ENCODE measurements at regions not wholly inside any gene's neighbourhood (a gene's known extent, or its start where the extent isn't known, plus 50 kb on each side); places are given as distances from the start of the nearest gene placed in this dataset.

GRCh38 chr10:4561296-4561695 lies 264.7 kb upstream of the AKR1E2 start:
- no TSS peak for BruUV-seq (replicated peaks)
- no peaks in the 10 kb centered on the region for H3K9me3 Mint-ChIP-seq (ENCODE audit: unreplicated experiment)
- Histone ChIP-seq H3K36me3 (ENCODE audit: control insufficient read depth, insufficient read depth, low read length) (no peaks in the 10 kb centered on the region), H3K27me3 (replicated peaks; ENCODE audit: control insufficient read depth, insufficient read depth, low read length) (no peaks in the 10 kb centered on the region; the same call in 1 of the 2 replicates), H3K4me3 (ENCODE audit: low read depth, low read length) (no peak overlapping the region), H3K4me1 (no peaks in the 10 kb centered on the region), H3K9me3 (no peaks in the 10 kb centered on the region)
- ChIA-PET POLR2A (no interaction called here), CTCF (no interaction called here)
- peaks cover 25% of the 10 kb centered on the region for H3K27me3 Mint-ChIP-seq (ENCODE audit: insufficient read depth, unreplicated experiment)
- no peaks in the 10 kb centered on the region for H3K4me1 Mint-ChIP-seq (ENCODE audit: low read depth, unreplicated experiment)
- intact Hi-C loops (cut with micrococcal nuclease; ENCODE audit: unreplicated experiment) = no loop called here
- H3K27ac Mint-ChIP-seq (ENCODE audit: unreplicated experiment) = no peak overlapping the region
- no peak for TF ChIP-seq CTCF (IDR thresholded peaks at IDR 0.05; ENCODE audit: insufficient read depth in 1 of 2, low read depth in 1 of 2, low read length in 1 of 2, severe bottlenecking in 1 of 2, unreplicated experiment in 1 of 2)
- no peaks in the 10 kb centered on the region for H3K36me3 Mint-ChIP-seq (ENCODE audit: insufficient read depth, unreplicated experiment)
- DNase-seq = no peak
- no peak overlapping the region for H3K4me3 Mint-ChIP-seq (ENCODE audit: unreplicated experiment)

- no peak overlapping the region for H3K27ac Mint-ChIP-seq (ENCODE audit: unreplicated experiment)
- CTCF ChIA-PET = no interaction called here
These were observed 268.5 kb upstream of the AKR1E2 start for GRCh38 chr10:4557469-4557868.

DNA sequence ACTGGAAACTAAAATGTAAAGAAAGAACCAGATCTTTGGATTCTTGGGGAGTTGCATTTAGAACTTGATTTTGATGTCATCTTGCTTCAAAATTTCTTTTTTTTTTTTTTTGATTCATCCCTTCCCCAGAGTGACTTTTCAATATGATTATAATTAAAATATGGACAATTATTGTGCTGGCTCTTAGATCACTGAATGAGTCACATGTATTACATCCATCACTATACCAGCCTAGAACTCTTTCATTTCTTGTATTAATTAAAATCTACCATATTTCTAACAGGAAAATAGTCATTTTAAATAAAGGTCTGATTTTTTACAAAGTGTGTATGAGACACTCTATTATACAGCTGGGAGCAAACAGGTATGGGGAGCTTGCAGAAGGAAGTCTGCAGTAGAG lies 269.5 kb upstream of the AKR1E2 start:
- Histone ChIP-seq H3K4me3 (ENCODE audit: low read depth, low read length) (no peak overlapping the region), H3K9me3 (no peaks in the 10 kb centered on the region), H3K4me1 (no peaks in the 10 kb centered on the region), H3K27me3 (replicated peaks; ENCODE audit: control insufficient read depth, insufficient read depth, low read length) (no peaks in the 10 kb centered on the region), H3K36me3 (ENCODE audit: control insufficient read depth, insufficient read depth, low read length) (no peaks in the 10 kb centered on the region)
- Mint-ChIP-seq H3K27ac (ENCODE audit: unreplicated experiment) (no peak overlapping the region), H3K4me1 (ENCODE audit: low read depth, unreplicated experiment) (no peaks in the 10 kb centered on the region), H3K9me3 (ENCODE audit: unreplicated experiment) (no peaks in the 10 kb centered on the region), H3K4me3 (ENCODE audit: unreplicated experiment) (no peak overlapping the region), H3K36me3 (ENCODE audit: insufficient read depth, unreplicated experiment) (no peaks in the 10 kb centered on the region), H3K27me3 (ENCODE audit: insufficient read depth, unreplicated experiment) (peaks cover 24% of the 10 kb centered on the region)
- no peak for TF ChIP-seq CTCF (IDR thresholded peaks at IDR 0.05; ENCODE audit: insufficient read depth in 1 of 2, low read depth in 1 of 2, low read length in 1 of 2, severe bottlenecking in 1 of 2, unreplicated experiment in 1 of 2)
- BruUV-seq (replicated peaks) = no TSS peak
- POLR2A ChIA-PET = no interaction called here
- intact Hi-C loops (cut with micrococcal nuclease; ENCODE audit: unreplicated experiment) = no loop called here
- DNase-seq = no peak
- CTCF ChIA-PET = no interaction called here

More at GRCh38 chr10:4557469-4557868, 268.5 kb upstream of the AKR1E2 start:
- no peaks in the 10 kb centered on the region for H3K9me3 Mint-ChIP-seq (ENCODE audit: unreplicated experiment)
- no peak for DNase-seq
- no peaks in the 10 kb centered on the region for H3K36me3 Mint-ChIP-seq (ENCODE audit: insufficient read depth, unreplicated experiment)
- H3K27me3 ChIP-seq (replicated peaks; ENCODE audit: control insufficient read depth, insufficient read depth, low read length) = no peaks in the 10 kb centered on the region
- no peaks in the 10 kb centered on the region for H3K4me1 ChIP-seq
- no peaks in the 10 kb centered on the region for H3K9me3 ChIP-seq
- intact Hi-C loops (cut with micrococcal nuclease; ENCODE audit: unreplicated experiment) = no loop called here
- H3K36me3 ChIP-seq (ENCODE audit: control insufficient read depth, insufficient read depth, low read length) = no peaks in the 10 kb centered on the region
- H3K4me3 Mint-ChIP-seq (ENCODE audit: unreplicated experiment) = no peak overlapping the region
- TF ChIP-seq CTCF (IDR thresholded peaks at IDR 0.05; ENCODE audit: insufficient read depth in 1 of 2, low read depth in 1 of 2, low read length in 1 of 2, severe bottlenecking in 1 of 2, unreplicated experiment in 1 of 2) = no peak
- no peak overlapping the region for H3K4me3 ChIP-seq (ENCODE audit: low read depth, low read length)
- BruUV-seq (replicated peaks) = no TSS peak
- peaks cover 27% of the 10 kb centered on the region for H3K27me3 Mint-ChIP-seq (ENCODE audit: insufficient read depth, unreplicated experiment)
- POLR2A ChIA-PET = no interaction called here
- H3K4me1 Mint-ChIP-seq (ENCODE audit: low read depth, unreplicated experiment) = no peaks in the 10 kb centered on the region
